GM18499 (cell line): ENCODE measurements at regions not wholly inside any gene's neighbourhood (a gene's known extent, or its start where the extent isn't known, plus 50 kb on each side); places are given as distances from the start of the nearest gene placed in this dataset.

Source experiments
- ATAC-seq: cut with Tn5 transposase; IDR thresholded peaks from one replicate; pipeline ENCODE4 v1.9.1; 2021; ENCODE audit warnings: moderate number of reproducible peaks; ENCODE audit not compliant: insufficient read depth, unreplicated experiment

DNA sequence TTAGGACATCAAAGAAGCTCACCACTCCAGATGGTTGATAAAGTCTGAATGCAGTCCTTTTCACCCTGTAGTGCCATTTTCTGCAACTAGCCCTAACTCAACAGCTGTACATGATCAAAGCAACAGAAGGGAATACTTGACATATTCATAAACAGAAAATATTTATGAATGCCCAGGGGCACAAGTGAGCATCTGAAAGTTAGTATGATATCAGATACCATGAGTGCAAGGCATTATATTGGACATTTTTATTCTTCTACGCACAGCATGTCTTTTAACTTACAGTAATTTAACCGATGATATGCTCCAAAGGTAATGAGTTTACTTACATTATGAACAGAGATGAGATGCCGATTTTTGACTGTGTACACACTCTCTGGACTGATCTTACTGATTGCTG lies 142.0 kb downstream of the MCHR2 start:
- no peak for ATAC-seq

DNA sequence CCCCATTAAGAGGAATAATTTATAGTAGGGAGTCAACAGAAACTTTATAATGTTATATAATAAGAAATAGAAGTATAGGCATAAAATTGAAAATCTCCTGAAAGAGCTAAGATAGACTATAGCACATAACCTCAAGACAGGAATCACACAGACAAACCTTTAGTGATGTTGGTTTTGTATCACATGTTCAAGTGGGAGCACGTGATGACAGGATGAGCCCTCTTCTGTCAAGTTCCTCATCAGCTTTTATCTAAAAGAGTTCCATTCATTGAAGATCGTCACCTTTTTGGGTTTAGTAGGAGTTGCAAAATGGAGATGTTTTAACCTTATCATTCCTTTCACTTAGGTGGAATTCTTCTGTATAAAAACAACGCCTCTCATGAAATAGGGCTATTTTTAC lies 127.0 kb downstream of the MCHR2 start:
- ATAC-seq: no peak

DNA sequence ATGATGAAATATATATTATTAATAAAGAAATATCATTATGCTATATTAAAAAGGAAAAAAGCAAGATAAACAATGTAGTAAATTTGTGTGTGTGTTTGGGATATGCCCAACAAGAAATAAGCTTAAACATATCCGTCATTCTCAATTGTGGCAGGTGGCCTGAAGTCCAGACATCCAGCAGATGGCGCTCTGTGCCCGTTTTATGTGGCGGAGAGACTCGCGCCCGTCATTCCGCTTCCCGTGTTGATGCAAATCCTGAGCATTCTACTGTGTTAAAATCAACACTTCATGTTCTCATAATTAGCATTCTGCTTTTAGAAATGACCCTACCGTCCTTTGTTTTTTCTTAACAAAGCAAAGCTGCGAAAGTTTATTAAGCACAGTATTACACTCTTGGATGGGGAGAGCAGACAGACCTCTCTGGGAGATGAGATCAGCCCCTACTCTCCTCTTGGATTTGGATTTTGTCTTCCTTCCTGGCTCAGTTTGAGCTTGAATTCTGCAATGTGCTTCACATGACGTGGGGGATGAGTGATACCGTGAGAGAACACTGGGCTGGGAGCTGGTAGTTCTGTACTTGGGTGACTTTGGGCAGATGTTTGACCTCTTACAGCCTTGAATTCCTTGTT lies 125.8 kb downstream of the MCHR2 start:
- ATAC-seq: peak; percentile 59
